ENCODE measurements at regions not wholly inside any gene's neighbourhood (a gene's known extent, or its start where the extent isn't known, plus 50 kb on each side); places are given as distances from the start of the nearest gene placed in this dataset.
"Not testable (repeated sequence)": the region's sequence is repeated elsewhere in the genome, so short reads cannot be mapped to it uniquely, and the experiment has no call there.

DNA sequence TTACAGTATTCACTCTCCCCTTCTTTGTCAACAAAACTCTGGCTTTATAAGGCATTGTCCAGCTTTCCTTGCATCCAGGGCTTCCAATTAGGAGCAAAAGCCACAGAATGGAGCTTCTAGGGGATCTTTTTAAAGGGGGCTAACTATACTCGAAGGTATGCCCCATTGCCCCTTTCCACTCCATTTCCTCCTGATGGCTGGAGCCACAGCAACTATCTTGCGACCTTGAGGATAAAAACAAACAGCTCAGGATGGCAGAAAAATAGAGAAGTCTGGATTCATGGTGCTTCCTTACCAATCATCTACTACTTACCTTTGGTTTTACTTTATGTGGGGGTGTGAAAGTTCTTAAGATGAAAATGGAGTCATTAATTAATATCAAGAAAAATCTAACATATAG is 206.3 kb upstream of the PODXL start:
- no peak for DNase-seq (ENCODE audit: insufficient read length, low spot score, missing footprints)
- H3K4me3 ChIP-seq (ENCODE audit: insufficient read depth, low read length), result no peak overlapping the region
- no peak overlapping the region for H2AFZ ChIP-seq (ENCODE audit: low read length)
- no peaks in the 10 kb centered on the region for H3K4me1 ChIP-seq (ENCODE audit: insufficient read depth, low read length)
- peaks cover 56% of the 10 kb centered on the region for H3K27me3 ChIP-seq (ENCODE audit: insufficient read depth, low read length)
- TF ChIP-seq, protein P1, sequence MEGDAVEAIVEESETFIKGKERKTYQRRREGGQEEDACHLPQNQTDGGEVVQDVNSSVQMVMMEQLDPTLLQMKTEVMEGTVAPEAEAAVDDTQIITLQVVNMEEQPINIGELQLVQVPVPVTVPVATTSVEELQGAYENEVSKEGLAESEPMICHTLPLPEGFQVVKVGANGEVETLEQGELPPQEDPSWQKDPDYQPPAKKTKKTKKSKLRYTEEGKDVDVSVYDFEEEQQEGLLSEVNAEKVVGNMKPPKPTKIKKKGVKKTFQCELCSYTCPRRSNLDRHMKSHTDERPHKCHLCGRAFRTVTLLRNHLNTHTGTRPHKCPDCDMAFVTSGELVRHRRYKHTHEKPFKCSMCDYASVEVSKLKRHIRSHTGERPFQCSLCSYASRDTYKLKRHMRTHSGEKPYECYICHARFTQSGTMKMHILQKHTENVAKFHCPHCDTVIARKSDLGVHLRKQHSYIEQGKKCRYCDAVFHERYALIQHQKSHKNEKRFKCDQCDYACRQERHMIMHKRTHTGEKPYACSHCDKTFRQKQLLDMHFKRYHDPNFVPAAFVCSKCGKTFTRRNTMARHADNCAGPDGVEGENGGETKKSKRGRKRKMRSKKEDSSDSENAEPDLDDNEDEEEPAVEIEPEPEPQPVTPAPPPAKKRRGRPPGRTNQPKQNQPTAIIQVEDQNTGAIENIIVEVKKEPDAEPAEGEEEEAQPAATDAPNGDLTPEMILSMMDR (IDR thresholded peaks at IDR 0.05; ENCODE audit: extremely low read depth, low read depth, low read length), result no peak
- no peak overlapping the region for H3K4me2 ChIP-seq (ENCODE audit: insufficient read depth, low read length)
- H3K79me2 ChIP-seq (ENCODE audit: insufficient read depth, low read length), result no peaks in the 10 kb centered on the region
- H3K36me3 ChIP-seq (ENCODE audit: insufficient read depth, low read length), result no peaks in the 10 kb centered on the region
- H3K27ac ChIP-seq (ENCODE audit: low read depth, low read length), result no peak overlapping the region
- H4K20me1 ChIP-seq (ENCODE audit: insufficient read depth, low read length), result no peaks in the 10 kb centered on the region
- H3K9me3 ChIP-seq (ENCODE audit: low read depth, low read length), result peaks cover 5% of the 10 kb centered on the region

DNA sequence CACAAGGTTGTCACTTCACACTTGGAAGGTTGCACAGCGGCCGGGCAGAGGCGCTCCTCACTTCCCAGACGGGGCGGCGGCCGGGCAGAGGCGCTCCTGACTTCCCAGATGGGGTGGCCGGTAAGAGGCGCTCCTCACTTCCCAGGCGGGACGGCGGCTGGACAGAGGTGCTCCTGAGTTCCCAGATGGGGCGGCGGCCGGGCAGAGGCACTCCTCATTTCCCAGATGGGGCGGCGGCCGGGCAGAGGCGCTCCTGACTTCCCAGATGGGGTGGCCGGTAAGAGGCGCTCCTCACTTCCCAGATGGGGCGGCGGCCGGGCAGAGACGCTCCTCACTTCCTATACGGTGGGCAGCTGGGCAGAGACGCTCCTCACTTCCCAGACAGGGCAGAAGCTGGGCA is 199.4 kb upstream of the PODXL start:
- H3K9me3 ChIP-seq (ENCODE audit: low read depth, low read length); H3K4me1 ChIP-seq (ENCODE audit: insufficient read depth, low read length); DNase-seq (ENCODE audit: insufficient read length, low spot score, missing footprints); H3K36me3 ChIP-seq (ENCODE audit: insufficient read depth, low read length); H2AFZ ChIP-seq (ENCODE audit: low read length); H3K27me3 ChIP-seq (ENCODE audit: insufficient read depth, low read length); H4K20me1 ChIP-seq (ENCODE audit: insufficient read depth, low read length); H3K27ac ChIP-seq (ENCODE audit: low read depth, low read length); H3K4me2 ChIP-seq (ENCODE audit: insufficient read depth, low read length); H3K4me3 ChIP-seq (ENCODE audit: insufficient read depth, low read length); H3K79me2 ChIP-seq (ENCODE audit: insufficient read depth, low read length): not testable (repeated sequence)

DNA sequence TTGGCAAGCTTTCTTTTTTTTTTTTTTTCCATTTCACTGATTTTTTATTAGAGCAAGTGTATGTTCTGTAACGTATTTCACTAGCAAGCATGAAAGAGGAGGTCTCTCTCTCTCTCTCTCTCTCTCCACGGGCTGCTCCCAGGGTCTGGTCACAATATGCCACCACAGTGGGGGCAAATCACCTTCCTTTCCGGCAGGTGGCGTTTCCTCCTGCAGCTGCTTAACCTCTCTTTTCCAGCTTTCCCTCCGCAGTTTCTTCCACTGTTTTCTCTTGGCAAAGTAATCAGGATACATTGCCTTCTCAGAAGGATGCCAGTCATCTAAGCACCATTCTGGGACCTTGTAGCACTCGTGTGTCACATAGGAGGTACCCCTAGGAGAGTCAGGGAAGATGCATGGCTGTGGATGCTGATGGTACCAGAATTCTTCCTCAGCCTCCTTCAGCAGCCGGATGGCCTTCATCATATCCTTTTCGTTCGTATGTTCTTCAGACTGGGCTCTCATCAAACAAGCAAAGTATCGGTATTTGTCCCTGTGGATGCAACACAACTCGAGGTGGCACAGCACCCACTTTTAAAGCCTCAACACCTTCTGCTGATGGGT is 197.3 kb upstream of the PODXL start:
- DNase-seq (ENCODE audit: insufficient read length, low spot score, missing footprints), result no peak
- Histone ChIP-seq H3K9me3 (ENCODE audit: low read depth, low read length) (no peaks in the 10 kb centered on the region), H3K36me3 (ENCODE audit: insufficient read depth, low read length) (no peaks in the 10 kb centered on the region), H3K4me1 (ENCODE audit: insufficient read depth, low read length) (no peaks in the 10 kb centered on the region), H4K20me1 (ENCODE audit: insufficient read depth, low read length) (no peaks in the 10 kb centered on the region), H3K79me2 (ENCODE audit: insufficient read depth, low read length) (no peaks in the 10 kb centered on the region), H3K27me3 (ENCODE audit: insufficient read depth, low read length) (no peaks in the 10 kb centered on the region), H3K4me3 (ENCODE audit: insufficient read depth, low read length) (no peak overlapping the region), H3K4me2 (ENCODE audit: insufficient read depth, low read length) (no peak overlapping the region), H2AFZ (ENCODE audit: low read length) (no peak overlapping the region), H3K27ac (ENCODE audit: low read depth, low read length) (no peak overlapping the region)
- TF ChIP-seq, protein P1 (IDR thresholded peaks at IDR 0.05; ENCODE audit: extremely low read depth, low read depth, low read length), result peak; percentile 43

DNA sequence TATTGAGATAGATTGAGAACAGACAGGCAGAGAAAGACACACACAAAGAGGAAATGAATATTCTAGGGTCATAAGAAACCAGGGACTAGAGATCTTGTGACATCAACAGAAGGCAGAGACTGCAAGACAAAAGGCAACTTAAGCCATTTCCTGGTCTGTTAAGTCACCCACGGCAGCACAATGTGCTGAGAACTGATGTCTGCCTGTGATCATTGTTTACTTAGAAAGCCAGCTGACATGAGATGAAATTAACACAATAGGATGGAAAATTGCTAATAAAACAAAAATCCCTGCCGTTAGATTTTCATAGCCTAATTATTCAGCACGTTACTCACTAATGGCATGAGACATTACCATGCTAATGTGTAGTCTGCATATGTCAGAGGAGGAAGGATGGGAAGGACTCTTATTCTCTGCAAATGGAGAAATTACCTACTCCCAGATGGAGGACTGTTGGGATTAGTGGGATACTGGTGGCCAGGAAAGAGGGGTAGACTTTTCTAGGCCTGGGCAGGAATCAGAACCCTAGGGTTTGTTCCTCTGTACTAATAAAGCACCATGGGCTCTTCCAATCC is 191.3 kb upstream of the PODXL start:
- TF ChIP-seq, protein P1 (IDR thresholded peaks at IDR 0.05; ENCODE audit: extremely low read depth, low read depth, low read length), result no peak
- Histone ChIP-seq H3K27ac (ENCODE audit: low read depth, low read length) (no peak overlapping the region), H3K9me3 (ENCODE audit: low read depth, low read length) (no peaks in the 10 kb centered on the region)

More for the DNA sequence above, 191.3 kb upstream of the PODXL start:
- no peak for DNase-seq (ENCODE audit: insufficient read length, low spot score, missing footprints)
- Histone ChIP-seq H3K79me2 (ENCODE audit: insufficient read depth, low read length) (no peaks in the 10 kb centered on the region), H3K4me3 (ENCODE audit: insufficient read depth, low read length) (no peak overlapping the region), H4K20me1 (ENCODE audit: insufficient read depth, low read length) (no peaks in the 10 kb centered on the region), H3K4me1 (ENCODE audit: insufficient read depth, low read length) (no peaks in the 10 kb centered on the region), H3K36me3 (ENCODE audit: insufficient read depth, low read length) (no peaks in the 10 kb centered on the region), H3K27me3 (ENCODE audit: insufficient read depth, low read length) (no peaks in the 10 kb centered on the region), H3K4me2 (ENCODE audit: insufficient read depth, low read length) (no peak overlapping the region), H2AFZ (ENCODE audit: low read length) (no peak overlapping the region)

Measured in osteoblast (primary cell).